Prostate gland (tissue), 2 donors: ENCODE measurements at regions not wholly inside any gene's neighbourhood (a gene's known extent, or its start where the extent isn't known, plus 50 kb on each side); places are given as distances from the start of the nearest gene placed in this dataset.

ENCODE experiments used
- DNase-seq: peaks from one replicate; pipeline ENCODE4 v3.0.0-alpha.2; 2019; ENCODE audit warnings: low spot score
- H3K27ac ChIP-seq, 2 donors: fragments of 200-600 bp; sonication (generic); 2 replicates each; pipeline ENCODE4 v1.5.1; 2017 to 2019
- H3K27me3 ChIP-seq: fragments of 200-600 bp; sonication (generic); replicated peaks from 2 replicates; pipeline ENCODE4 v1.5.1; 2019; ENCODE audit not compliant: insufficient read depth
- H3K36me3 ChIP-seq, 2 donors: fragments of 200-600 bp; sonication (generic); 1 replicate in 1 of 2; 2 replicates in 1 of 2; pipeline versions ENCODE4 v1.5.1 to v1.8.1; 2017 to 2019
- H3K4me1 ChIP-seq: fragments of 200-600 bp; sonication (generic); replicated peaks from 2 replicates; pipeline ENCODE4 v1.5.1; 2019
- H3K4me3 ChIP-seq, 2 donors: fragments of 200-600 bp; sonication (generic); 2 replicates each; pipeline ENCODE4 v1.5.1; 2017 to 2019
- H3K9me3 ChIP-seq: fragments of 200-600 bp; sonication (generic); 2 replicates; pipeline ENCODE4 v1.5.1; 2017
- CTCF ChIP-seq, 4 experiments: fragments of 200-600 bp in 2 of 4; fragments of 450-650 bp in 2 of 4; sonication (generic) in 2 of 4; IDR thresholded peaks; 1 replicate in 3 of 4; 2 replicates in 1 of 4; pipeline ENCODE4 v1.5.1; 2016 to 2019; ENCODE audit warnings: antibody characterized with exemption in 4 of 4, mild to moderate bottlenecking in 2 of 4, moderate library complexity in 2 of 4
- POLR2A ChIP-seq: fragments of 450-650 bp; IDR thresholded peaks from one replicate; pipeline ENCODE4 v1.6.1; 2016; ENCODE audit warnings: antibody characterized with exemption, mild to moderate bottlenecking
- POLR2AphosphoS5 ChIP-seq: sonication (generic); formaldehyde crosslinking; IDR thresholded peaks from one replicate; pipeline ENCODE4 v1.6.1; 2017; ENCODE audit warnings: antibody characterized with exemption
- WGBS: methylation state at CpG from one replicate; pipeline ENCODE4 v1.1.5; 2018; 5-methylcytosine and 5-hydroxymethylcytosine counted together
- intact Hi-C: fragments of 100-400 bp; cut with DNase I; formaldehyde crosslinking; loops from one replicate; pipeline ENCODE4 v1.14.2; 2022

DNA sequence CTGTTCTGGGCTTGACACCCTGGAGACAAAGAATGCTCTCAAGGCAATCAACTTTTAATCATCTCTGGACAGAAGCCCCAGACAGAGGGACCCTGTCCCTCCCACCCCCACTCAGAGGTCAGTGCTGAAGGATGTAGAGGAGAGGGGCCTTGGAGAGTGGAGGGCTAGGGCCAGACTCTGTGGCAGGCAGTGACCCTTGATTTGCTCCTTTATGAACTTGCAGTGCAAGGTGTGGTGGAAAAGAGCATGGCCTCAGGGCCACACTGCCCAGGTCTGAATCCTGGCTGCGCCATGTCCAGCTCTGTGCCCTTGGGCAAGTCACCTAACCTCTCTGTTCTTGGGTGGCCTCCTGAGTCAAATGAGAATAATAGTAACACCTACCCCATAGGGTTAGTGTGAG is 134.3 kb downstream of the TMEM132E start:
- WGBS: 88% methylated on average over 1 of the region's 1 CpG
- intact Hi-C loops: no loop called here
- no peaks in the 10 kb centered on the region for H3K4me1 ChIP-seq
- no peak for TF ChIP-seq POLR2A
- TF ChIP-seq CTCF (IDR thresholded peaks at IDR 0.05): no peak
- no peak for TF ChIP-seq POLR2AphosphoS5
- H3K4me3 ChIP-seq: no peak overlapping the region
- H3K27me3 ChIP-seq: no peaks in the 10 kb centered on the region
- no peaks in the 10 kb centered on the region for H3K36me3 ChIP-seq
- no peak overlapping the region for H3K27ac ChIP-seq
- no peak for DNase-seq
- H3K9me3 ChIP-seq: no peaks in the 10 kb centered on the region

DNA sequence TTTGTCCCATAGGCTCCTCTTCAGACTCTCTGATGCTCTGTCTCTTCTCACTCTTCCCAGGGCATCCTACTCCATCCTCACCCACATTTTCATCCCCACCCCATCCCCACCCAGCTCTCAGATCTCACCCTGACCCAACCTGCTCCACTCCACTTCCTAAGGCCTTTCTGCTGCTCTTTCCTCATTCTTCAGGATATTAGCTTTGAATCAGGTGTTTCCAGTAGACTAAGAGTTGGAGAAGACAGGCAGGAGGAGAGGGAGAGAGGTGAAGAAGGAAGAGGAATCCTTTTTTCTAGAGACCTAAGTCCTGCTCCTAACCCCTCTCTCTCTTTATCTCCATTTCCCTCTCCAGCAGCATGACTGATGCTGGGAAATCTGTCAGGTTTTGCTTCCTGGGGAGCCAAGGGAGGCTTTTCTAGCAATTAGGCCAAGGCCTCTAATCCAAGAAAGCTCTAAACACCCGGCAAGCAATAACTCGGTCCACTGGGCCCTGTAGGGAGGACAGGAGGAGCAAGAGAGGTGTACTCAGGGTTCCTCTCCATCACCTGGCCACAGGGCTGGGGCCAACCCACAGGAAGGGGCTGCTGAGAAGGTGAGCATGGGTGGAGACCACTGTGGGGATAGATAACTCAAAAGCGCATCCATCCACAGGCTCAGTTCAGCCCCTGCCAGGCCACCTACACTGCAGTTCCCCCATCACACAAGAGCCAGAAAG is 133.3 kb downstream of the TMEM132E start:
- TF ChIP-seq CTCF (IDR thresholded peaks at IDR 0.05) (no peak), POLR2A (no peak), POLR2AphosphoS5 (no peak)
- Histone ChIP-seq H3K9me3 (no peaks in the 10 kb centered on the region), H3K27me3 (no peaks in the 10 kb centered on the region), H3K36me3 (no peaks in the 10 kb centered on the region), H3K27ac (no peak overlapping the region), H3K4me3 (no peak overlapping the region), H3K4me1 (no peaks in the 10 kb centered on the region)
- intact Hi-C loops: no loop called here
- WGBS: 85% methylated on average over 3 of the region's 3 CpGs
- no peak for DNase-seq

GRCh38 chr17:34711646-34712045 is 132.3 kb downstream of the TMEM132E start:
- H3K9me3 ChIP-seq: no peaks in the 10 kb centered on the region
- intact Hi-C loops: no loop called here
- no peaks in the 10 kb centered on the region for H3K36me3 ChIP-seq
- WGBS: 53% methylated on average over 5 of the region's 5 CpGs
- no peak for DNase-seq
- no peaks in the 10 kb centered on the region for H3K4me1 ChIP-seq
- no peaks in the 10 kb centered on the region for H3K27me3 ChIP-seq
- H3K27ac ChIP-seq: no peak overlapping the region
- no peak for TF ChIP-seq POLR2AphosphoS5
- TF ChIP-seq POLR2A: no peak
- TF ChIP-seq CTCF (IDR thresholded peaks at IDR 0.05): no peak
- no peak overlapping the region for H3K4me3 ChIP-seq

DNA sequence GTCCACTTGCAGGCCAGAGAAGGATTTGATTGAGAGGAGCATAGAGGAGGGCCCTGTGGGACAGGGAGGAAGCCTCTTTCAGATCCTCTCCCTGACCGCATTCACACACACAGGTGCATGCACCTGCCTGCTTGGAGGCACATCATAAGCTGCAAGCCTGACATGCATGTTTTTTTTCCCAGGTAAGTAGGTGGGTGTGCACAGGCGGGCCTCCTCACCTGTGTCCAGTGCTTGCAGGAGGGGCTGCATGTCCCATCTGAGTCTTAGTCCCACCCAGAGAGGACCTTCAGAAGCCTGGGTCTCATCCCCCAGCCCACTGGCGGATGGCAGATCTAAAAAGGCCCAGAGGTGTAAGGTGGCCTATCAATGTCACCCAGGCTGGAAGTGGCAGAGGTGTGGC is 130.8 kb downstream of the TMEM132E start:
- WGBS: 81% methylated on average over 3 of the region's 3 CpGs
- Histone ChIP-seq H3K4me3 (no peak overlapping the region), H3K27ac (no peak overlapping the region), H3K36me3 (no peaks in the 10 kb centered on the region), H3K27me3 (no peaks in the 10 kb centered on the region), H3K9me3 (no peaks in the 10 kb centered on the region), H3K4me1 (no peaks in the 10 kb centered on the region)
- TF ChIP-seq POLR2AphosphoS5: no peak
- no peak for DNase-seq
- intact Hi-C loops: no loop called here

GRCh38 chr17:34709158-34709754 is 129.9 kb downstream of the TMEM132E start:
- Histone ChIP-seq H3K4me1 (no peaks in the 10 kb centered on the region), H3K27me3 (no peaks in the 10 kb centered on the region), H3K36me3 (no peaks in the 10 kb centered on the region), H3K27ac (no peak overlapping the region), H3K4me3 (no peak overlapping the region), H3K9me3 (no peaks in the 10 kb centered on the region)
- intact Hi-C loops: no loop called here
- WGBS: 40% methylated on average over 8 of the region's 8 CpGs
- no peak for TF ChIP-seq CTCF (IDR thresholded peaks at IDR 0.05)
- no peak for TF ChIP-seq POLR2A
- TF ChIP-seq POLR2AphosphoS5: no peak
- no peak for DNase-seq
